ENCODE measurements at regions not wholly inside any gene's neighbourhood (a gene's known extent, or its start where the extent isn't known, plus 50 kb on each side); places are given as distances from the start of the nearest gene placed in this dataset.
"Not testable (repeated sequence)": the region's sequence is repeated elsewhere in the genome, so short reads cannot be mapped to it uniquely, and the experiment has no call there.

DNA sequence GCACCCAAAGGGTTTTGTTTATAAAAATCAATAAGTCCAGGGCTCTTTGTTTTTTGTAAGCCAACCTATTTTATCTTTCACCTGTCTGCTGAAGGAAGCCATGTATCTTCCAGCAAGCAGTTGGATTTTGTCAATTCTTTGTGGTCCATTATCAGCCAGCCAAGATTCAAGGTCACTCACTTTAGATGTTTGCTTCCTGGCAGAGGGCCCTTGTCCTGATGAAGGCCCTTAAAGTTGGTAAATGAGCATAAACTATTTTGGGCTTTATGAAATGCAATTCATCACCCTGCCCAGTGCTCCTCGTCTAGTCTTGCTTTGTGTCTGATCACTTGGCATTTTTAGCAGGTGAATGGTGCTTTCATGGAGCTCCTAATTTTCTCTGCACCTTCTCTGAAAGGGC lies 1004.2 kb downstream of the GRID1 start:
- no peak for DNase-seq (ENCODE audit: low read depth)

DNA sequence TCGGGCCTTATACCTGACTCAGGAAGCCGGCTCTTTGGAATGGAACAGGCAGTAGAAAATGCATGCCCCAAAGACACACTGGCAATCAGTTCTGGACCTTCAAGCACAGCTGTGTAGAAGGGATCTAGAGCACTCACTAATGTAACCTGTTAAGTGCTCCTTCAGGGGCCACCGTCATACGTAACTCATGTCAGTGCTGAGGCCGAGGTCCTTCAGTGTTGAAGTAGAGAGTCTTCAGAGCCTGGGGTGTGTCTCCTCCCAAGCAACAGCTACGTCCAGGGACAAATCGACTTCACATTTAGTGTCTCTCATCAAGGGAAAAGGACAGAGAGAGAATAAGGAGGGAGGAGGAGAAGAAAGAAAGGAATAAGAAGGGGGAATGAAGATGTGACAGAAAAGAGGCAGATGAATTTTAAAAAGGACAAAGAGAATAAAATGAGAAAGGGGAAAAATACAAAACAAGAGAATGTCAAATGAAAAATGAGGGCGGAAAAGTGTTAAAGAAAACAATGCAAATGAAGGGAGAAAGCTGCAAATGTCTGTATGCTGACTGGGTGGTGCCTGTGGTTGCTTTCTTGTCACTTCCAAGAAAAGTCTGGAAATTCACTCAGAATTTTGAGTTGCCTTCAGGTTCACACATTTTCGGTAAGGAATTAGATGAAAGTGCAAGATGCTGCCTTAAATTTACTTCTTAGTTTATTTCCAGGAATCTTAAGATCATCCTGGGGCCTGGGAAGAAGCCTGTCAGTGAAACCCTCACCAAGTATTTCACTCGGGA lies 989.4 kb downstream of the GRID1 start:
- DNase-seq (ENCODE audit: low read depth) = no peak

DNA sequence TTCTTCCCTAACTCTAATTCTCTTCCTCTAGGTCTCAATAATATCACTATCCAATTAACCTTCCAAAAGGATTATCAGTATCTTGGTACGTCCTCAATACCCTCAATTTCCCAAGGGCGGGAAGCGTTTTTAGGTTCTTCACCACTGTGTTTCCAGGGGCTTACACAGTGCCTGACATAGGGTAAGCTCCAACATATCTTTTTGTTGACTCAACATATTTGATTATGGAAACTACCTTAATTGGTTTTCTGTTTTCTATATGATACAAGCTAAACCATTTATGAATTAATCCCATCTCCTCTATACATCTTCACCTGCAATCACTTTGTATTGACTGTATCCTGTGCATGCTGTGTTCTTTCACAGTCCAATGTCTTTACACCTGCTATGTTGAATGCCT lies 987.3 kb downstream of the GRID1 start:
- DNase-seq (ENCODE audit: low read depth) = no peak

DNA sequence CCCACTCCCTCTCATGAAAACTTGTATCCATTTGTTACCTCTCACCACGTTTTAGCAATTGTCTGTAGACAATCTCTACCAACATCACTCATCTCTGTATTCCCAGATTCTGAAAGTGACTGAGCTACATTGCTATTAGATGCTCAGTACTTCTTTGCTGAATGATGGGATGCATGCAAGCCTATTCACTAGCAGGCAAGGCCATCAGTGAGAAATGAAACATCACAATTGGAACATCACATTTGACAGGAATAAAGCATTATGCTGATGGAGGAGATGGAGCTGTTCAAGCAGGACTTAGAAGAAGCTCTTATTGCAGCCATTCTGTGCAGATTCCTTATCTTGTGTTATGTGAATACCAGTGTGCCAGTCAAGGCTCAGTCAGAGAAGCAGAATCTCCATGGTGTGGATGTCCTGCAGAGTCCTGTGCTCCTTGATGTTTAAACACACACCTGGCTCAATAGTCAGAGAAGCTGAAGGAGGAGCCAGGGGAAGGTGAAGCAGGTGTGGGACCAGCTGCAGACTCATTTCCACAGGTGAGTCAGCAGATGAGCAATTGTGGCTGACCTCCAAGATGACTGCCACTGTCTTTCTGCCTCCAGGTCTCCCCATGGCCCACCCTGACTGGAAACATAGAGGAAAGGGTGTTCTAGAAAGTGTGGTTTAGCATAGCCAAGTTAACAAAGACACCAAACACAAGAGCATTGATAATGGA lies 965.5 kb downstream of the GRID1 start:
- DNase-seq (ENCODE audit: low read depth) = no peak

DNA sequence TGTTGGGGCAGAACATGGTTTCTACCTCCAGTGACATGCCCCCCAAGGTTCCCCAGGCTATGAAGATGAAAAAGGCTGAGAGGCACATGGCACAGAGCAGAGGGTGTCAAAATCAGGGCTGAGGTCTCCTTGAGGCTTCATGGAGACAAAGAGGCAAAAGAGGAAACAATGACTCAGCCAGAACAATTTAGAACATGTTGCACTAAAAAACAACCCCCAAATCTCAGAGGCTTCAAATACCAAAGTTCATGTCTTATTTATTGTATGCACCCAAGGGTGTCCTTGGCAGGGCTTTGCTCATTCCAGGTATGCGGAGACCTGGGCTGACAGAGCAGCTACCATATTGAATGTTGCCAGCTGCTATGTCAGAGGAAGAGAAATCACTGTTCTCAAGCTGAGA lies 964.1 kb downstream of the GRID1 start:
- no peak for DNase-seq (ENCODE audit: low read depth)

DNA sequence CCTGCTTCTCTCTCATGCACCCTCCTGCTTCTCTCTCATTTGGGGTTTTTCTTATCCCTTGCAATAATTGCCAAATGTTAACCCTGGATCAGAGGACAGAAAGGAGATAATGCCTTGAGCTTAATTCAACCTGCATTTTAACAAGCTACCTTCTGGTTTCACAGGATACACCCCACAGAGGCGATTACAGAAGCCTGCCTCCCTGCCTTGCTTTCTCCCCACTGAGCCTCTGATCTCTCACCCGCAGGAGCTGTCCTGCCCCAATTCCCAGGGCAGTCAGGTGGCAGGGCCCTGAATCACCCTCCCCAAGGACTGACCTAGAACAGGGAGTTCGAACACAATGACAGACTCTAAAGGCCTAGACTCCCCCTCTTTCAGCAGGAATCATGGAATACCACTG lies 959.5 kb downstream of the GRID1 start:
- no peak for DNase-seq (ENCODE audit: low read depth)

DNA sequence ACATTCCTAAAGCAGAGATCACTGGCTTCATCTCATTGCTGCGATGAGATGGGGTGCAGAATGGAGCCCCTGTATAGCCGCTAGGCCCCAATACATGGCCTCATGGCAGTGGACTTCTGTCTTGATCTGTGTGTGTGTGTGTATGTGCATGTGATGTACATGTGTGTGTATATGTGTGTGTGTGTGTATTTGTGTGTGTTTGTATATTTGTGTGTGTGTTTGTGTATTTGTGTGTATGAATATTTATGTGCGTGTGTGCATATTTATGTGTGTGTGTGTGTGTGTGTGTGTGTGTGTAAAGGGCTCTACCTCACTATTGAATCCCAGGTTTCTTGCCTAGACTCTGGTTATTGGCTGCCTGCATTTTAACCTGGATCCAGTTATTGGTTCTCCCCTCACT lies 958.2 kb downstream of the GRID1 start:
- DNase-seq (ENCODE audit: low read depth) = no peak

DNA sequence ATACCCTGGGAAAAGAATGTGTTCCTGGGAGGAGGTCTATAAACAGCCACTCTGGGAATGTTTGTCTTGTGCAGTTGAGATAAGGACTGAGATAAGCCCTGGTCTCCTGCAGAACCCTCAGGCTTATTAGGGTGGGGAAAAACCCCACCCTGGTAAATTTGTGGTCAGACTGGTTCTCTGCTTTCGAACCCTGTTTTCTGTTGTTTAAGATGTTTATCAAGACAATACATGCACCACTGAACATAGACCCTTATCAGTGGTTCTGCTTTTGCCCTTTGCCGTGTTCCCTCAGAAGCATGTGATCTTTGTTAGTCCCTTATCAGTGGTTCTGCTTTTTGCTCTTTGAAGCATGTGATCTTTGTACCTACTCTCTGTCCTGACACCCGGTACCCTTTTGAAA lies 956.0 kb downstream of the GRID1 start:
- not testable (repeated sequence) for DNase-seq (ENCODE audit: low read depth)

DNA sequence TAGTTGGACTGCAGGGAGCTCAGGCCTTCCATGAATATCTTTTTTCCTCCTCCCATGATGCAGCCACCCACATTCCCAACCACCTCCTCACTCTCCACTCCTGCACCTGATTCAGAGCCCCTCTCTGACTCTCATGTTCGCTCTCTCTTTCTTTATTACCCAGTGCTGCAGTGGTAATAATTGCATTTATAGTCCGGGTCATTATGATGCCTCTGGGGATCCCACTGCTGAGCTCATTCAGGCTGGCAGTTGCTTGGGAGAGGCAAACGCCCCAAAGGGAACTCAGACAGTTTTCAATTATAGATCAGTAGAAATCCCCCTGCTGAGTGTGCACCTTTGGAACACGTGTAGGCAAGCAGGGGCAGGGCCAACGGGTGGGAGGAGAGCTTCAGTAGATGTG lies 953.0 kb downstream of the GRID1 start:
- no peak for DNase-seq (ENCODE audit: low read depth)

DNA sequence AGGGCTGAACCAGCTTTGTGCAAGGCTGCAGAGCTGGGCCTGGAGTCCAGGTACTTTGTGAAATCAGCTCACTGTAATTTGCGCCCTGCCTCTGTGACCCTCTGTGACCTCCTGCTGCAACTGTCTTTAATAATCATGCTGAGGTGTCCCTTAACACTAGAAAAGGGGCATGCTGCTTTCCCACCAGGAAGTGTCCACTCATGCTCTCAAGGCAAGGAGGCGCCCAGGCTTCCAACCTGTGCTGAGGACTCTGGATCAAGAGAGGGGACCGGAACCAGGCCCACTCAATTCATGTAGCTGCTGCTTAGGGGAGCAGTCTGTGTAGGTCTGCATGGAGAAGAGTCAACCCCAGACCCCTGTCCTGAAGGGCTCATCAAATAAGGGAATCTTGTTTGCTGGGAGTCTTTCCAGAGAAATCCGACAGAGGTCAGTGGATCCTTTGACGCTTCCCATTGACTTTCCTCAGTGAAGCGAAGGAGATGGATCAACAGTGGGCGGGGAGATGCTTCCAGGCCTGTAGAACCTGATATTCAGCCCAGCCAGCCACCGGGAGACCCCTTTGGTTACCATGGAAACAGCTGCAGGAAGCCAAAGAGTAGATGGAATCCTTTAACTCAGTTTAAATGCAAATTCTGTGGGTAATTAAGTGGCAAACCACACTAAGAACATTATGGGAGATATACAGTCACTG lies 945.9 kb downstream of the GRID1 start:
- no peak for DNase-seq (ENCODE audit: low read depth)

DNA sequence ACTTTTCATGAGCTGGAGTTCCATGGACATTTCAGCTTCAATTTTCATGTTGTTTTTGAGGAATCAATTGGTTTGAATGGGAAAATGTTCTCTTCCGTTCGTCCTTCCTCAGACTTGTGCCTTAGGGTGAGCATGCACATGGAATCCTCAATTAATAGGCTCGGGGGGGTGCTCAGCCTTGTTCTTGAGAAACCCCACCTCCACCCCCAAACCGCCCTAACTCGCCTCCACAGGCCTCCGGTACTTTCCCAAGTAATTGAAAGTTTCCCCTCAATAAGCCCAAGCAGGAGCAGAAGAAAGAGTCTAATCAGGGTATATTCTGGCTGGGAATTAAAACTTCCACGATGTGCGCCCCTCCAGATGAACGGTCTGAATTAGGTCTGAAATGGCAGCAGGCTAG lies 945.2 kb downstream of the GRID1 start:
- DNase-seq (ENCODE audit: low read depth) = no peak

DNA sequence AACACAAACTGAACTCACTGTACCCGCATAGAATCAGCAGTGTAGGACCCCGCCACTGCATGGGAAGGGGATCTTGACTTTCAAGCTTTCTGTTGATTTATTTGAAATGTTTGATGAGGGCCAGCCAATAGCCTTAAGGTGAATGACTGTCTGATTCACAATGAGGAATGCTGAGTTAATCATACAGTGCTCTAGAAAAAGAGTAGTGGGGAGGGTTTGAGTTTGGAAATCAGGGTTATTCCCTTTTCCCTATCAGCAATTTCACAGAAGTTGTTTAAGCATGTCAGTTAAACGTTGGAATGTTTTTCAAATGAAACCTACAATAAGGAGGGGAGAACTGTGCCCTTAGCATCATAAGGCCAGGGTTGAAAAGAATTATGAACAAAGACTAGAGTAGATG lies 937.5 kb downstream of the GRID1 start:
- no peak for DNase-seq (ENCODE audit: low read depth)

DNA sequence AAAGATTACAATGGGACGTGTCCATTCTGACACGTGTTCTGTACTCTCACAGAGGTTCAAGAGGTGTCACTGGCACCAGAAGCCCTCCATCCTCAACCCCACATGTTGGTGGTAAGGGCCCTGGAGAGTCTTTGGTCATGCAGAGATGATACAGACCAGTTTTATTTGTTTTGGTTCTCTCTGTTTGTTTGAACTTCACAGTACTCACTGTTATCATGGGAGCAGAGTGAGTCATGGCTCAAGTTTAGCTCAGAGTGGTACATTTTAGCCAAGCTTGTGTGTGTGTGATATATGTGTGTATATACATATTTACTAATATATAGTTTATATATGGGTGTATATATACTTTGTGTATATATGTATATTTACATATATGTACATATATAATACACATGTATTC lies 935.6 kb downstream of the GRID1 start:
- no peak for DNase-seq (ENCODE audit: low read depth)

DNA sequence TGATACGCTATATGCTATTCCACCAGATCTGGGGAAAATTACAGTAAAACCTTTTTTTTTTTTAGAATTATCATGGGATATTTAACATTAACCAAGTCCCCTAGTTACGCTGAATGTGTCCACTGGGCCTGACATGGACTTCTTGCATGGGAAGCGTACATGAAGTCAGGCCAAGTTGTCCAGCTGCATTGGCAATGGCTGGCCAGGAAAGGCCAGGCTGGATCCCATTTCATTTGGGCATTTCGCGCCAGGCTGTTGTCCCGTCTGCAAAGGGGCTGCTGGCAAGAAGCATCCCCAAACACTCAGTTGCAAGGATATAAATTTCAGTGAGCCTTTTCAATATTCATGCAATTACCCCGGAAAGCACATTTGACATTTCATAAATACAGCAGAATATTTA lies 933.3 kb downstream of the GRID1 start:
- DNase-seq (ENCODE audit: low read depth) = no peak

DNA sequence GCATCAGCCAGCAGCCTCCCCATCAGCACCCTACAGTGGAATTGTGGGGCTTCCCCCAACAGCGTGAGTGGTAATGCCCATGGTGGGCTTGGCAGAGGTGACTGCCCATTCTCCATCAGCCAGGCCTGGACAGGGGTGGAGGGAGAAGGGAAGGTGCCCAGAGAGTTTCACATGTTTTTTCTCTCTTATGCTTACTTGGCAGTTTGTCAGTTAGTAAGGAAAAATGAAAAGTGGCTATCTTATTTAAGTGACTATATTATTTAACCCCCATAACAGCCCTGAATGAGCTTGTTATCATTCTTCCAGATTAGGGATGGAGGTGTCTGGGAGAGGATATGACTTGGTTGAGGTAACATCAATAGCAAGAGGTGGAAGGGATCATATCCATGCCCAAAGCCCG lies 921.7 kb downstream of the GRID1 start:
- DNase-seq (ENCODE audit: low read depth) = no peak

DNA sequence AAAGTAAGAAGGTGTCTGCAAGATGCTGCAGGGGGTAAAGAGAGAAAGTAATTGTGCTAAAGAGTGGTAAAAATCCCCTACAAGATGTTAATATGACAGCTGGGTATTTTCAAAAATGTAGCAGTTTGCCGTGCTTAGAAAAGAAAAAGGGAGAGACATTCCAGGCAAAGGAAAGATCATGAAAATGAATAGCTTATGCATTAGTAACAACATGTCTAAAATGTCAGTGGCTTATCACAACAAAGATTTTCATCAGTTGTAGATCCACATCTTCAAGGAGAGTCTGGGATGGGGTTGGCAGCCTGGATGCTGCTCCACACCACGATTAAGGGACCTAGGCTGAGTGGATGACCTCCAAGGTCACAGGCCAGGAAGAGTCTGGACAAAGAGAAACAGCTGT lies 920.9 kb downstream of the GRID1 start:
- no peak for DNase-seq (ENCODE audit: low read depth)

DNA sequence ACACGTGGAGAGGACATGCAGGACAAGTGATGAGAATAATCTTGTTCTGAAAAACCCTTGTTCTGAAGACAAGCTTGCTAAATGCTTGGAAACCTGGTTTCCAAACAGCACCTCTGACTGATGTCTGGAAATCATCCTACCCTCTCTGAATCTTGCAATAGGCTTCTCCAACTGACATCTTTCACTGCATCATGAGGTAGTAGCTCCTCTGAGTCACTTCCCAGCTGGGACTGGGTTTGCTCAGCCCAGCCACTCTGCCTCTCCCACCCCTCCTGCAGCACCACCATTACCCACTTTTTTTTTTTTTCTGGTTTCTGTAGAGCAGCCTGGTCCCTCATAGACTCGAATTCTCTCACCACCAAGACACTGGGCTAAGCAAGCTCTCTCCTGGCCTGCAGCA lies 919.8 kb downstream of the GRID1 start:
- no peak for DNase-seq (ENCODE audit: low read depth)

DNA sequence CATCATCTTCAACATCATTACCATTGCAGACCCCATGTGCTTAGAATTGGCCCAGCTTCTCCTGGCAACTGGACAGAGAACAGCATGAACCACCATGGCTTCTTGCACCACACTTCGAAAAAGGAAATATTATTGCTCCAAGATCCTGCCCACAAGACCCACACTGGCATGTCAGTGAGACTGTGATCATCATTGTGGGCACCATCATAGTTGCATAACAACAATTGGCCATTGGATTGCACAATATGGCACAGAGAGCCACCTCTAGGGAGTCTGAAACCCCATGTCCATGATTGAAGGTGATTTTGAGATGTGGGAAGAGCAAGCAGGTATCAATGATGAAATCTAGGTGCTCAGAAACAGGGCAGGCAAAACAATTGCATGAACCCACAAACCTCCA lies 918.9 kb downstream of the GRID1 start:
- no peak for DNase-seq (ENCODE audit: low read depth)

DNA sequence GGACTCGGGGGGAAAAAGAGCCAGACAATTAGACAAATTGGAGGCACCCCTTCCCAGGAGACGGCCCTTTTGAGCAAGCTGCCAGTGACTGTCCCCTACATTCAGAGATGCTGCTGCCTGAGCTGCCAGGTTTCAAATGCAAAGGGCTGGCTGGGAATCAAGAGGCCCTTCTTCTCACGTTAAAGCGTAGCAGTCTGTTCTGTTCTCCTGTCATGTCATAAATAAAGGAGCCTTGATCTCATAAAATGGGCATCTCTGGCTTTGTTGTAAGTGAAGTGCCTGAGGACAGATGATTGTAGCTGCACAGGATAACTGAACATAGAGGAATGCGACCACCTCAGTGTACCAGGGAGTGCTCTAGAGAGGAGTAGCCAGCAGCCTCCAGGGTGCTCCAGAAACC lies 917.9 kb downstream of the GRID1 start:
- no peak for DNase-seq (ENCODE audit: low read depth)

DNA sequence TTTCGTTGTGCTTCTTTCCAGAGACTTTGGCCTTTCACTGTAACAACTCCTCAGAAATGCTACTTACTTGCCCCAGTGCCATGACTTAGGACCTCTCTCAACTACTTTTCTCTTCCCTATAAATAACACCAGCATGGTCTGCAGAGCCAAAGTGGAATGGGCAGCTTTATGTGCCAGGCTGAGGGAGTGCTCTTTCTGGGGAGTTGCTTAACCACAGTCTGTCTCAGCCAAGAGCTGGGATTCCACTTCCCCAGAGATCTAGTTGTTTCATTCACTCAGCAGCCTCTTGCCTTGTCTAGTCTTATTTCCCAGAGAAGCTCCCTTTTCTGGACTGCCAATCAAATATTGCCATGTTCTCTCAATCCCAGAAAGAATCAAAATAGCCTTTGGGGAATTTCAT lies 912.2 kb downstream of the GRID1 start:
- no peak for DNase-seq (ENCODE audit: low read depth)

DNA sequence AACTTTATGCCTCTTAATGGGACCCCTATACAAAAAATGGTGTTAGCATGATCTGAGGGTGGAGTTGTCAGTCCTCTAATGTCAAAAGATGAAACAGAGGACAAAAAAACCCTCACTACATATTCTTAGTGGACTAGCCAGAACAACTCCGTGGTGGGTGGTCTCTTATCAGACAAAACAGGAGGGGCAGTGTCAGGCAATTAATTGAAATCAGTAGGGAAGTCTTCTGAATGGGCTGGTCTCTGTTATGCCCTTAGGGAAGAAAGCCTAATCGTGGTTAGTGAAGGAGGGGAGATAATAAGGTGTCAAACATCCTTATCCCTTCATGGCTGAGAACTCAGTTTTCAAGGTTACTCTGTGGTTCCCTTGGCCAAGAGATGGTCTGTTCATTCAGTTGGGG lies 909.4 kb downstream of the GRID1 start:
- DNase-seq (ENCODE audit: low read depth) = no peak

DNA sequence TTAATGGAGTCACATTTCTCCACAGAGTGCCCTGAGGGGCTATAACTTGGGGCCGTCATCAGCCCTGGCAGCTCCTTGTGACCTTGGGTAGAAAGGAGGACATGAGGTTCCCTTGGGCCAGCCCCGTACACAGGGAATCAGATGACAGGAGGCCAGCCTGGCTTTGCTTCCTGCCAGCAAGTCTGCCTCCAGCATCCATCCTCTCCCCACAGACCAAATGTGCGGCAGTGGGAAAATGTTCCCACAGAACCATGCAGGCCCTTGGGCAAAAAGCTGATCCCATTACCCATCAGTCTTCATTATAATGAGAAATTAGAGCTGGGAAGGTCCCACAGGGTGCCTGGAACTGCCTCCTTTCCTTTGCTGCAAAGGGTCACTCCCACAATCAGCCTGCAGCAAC lies 908.3 kb downstream of the GRID1 start:
- no peak for DNase-seq (ENCODE audit: low read depth)

DNA sequence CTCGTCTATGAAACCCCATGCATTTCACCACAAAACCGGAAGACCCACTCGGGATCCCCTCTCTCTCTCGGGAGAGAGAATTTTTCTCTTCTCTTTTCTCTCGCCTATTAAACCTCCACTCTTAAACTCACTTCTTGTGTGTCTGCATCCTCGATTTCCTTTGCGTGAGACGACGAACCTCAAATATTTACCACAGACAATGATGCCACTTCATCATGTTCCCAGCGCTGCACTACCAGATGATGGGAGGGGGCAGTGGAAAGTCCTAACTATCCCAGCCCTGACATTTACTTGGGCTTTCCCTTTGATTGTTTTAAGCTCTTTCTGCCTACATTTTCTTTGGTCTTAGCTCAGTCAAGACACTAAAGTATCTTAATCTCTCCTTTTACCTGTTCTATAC lies 906.7 kb downstream of the GRID1 start:
- DNase-seq (ENCODE audit: low read depth) = no peak
